Fibroblast of skin of right quadriceps (primary cell): ENCODE measurements at regions not wholly inside any gene's neighbourhood (a gene's known extent, or its start where the extent isn't known, plus 50 kb on each side); places are given as distances from the start of the nearest gene placed in this dataset.
"Not testable (repeated sequence)": the region's sequence is repeated elsewhere in the genome, so short reads cannot be mapped to it uniquely, and the experiment has no call there.

Source experiments
- DNase-seq: peaks from one replicate; pipeline ENCODE4 v3.0.0-alpha.2; 2013

- DNase-seq = no peak
Observed at GRCh38 chr13:90577726-90578125, 769.8 kb upstream of the MIR17HG start.

GRCh38 chr13:90585392-90585791 lies 762.1 kb upstream of the MIR17HG start:
- DNase-seq = no peak

GRCh38 chr13:90591260-90591926 lies 756.1 kb upstream of the MIR17HG start:
- no peak for DNase-seq

GRCh38 chr13:90591927-90592268 lies 755.6 kb upstream of the MIR17HG start:
- DNase-seq = no peak

- no peak for DNase-seq
Observed at GRCh38 chr13:90592943-90593342, 754.5 kb upstream of the MIR17HG start.

GRCh38 chr13:90594681-90595080 lies 752.8 kb upstream of the MIR17HG start:
- DNase-seq = peak; percentile 53

GRCh38 chr13:90605664-90606063 lies 741.8 kb upstream of the MIR17HG start:
- no peak for DNase-seq

- DNase-seq = not testable (repeated sequence)
Observed at GRCh38 chr13:90606921-90607320, 740.6 kb upstream of the MIR17HG start.

GRCh38 chr13:90612391-90612790 lies 735.1 kb upstream of the MIR17HG start:
- DNase-seq = no peak

- DNase-seq = no peak
Observed at GRCh38 chr13:90613076-90613795, 734.3 kb upstream of the MIR17HG start.

GRCh38 chr13:90615236-90615635 lies 732.3 kb upstream of the MIR17HG start:
- no peak for DNase-seq

- DNase-seq = no peak
Observed at GRCh38 chr13:90615767-90616166, 731.7 kb upstream of the MIR17HG start.

GRCh38 chr13:90618133-90618532 lies 729.4 kb upstream of the MIR17HG start:
- DNase-seq = no peak

- no peak for DNase-seq
Observed at GRCh38 chr13:90622541-90622940, 724.9 kb upstream of the MIR17HG start.

GRCh38 chr13:90623318-90624011 lies 724.0 kb upstream of the MIR17HG start:
- no peak for DNase-seq

- no peak for DNase-seq
Observed at GRCh38 chr13:90627813-90628212, 719.7 kb upstream of the MIR17HG start.

- no peak for DNase-seq
Observed at GRCh38 chr13:90628471-90628870, 719.0 kb upstream of the MIR17HG start.

GRCh38 chr13:90630716-90631115 lies 716.8 kb upstream of the MIR17HG start:
- DNase-seq = no peak

GRCh38 chr13:90632184-90632583 lies 715.3 kb upstream of the MIR17HG start:
- no peak for DNase-seq

GRCh38 chr13:90633849-90634248 lies 713.6 kb upstream of the MIR17HG start:
- no peak for DNase-seq

- DNase-seq = peak; percentile 20
Observed at GRCh38 chr13:90640976-90641375, 706.5 kb upstream of the MIR17HG start.

GRCh38 chr13:90641884-90642283 lies 705.6 kb upstream of the MIR17HG start:
- no peak for DNase-seq

- no peak for DNase-seq
Observed at GRCh38 chr13:90645582-90645981, 701.9 kb upstream of the MIR17HG start.

GRCh38 chr13:90648497-90648896 lies 699.0 kb upstream of the MIR17HG start:
- DNase-seq = no peak
